D721Med (cell line): ENCODE measurements at regions not wholly inside any gene's neighbourhood (a gene's known extent, or its start where the extent isn't known, plus 50 kb on each side); places are given as distances from the start of the nearest gene placed in this dataset.

ENCODE experiments used
- DNase-seq: peaks from one replicate; pipeline ENCODE4 v3.0.0; 2011; ENCODE audit warnings: low spot score; ENCODE audit not compliant: insufficient read length
- FAIRE-seq: peaks from 2 replicates; lab custom pipeline; 2011; peaks lifted over from hg19 to GRCh38; lab: Jason Lieb, UNC
- TF ChIP-seq, protein P1 (sequence below): IDR thresholded peaks from 2 replicates; pipeline ENCODE4 v1.5.1; 2012; ENCODE audit warnings: mild to moderate bottlenecking, control low read depth; ENCODE audit not compliant: insufficient read depth; ENCODE audit errors: missing control alignments

DNA sequence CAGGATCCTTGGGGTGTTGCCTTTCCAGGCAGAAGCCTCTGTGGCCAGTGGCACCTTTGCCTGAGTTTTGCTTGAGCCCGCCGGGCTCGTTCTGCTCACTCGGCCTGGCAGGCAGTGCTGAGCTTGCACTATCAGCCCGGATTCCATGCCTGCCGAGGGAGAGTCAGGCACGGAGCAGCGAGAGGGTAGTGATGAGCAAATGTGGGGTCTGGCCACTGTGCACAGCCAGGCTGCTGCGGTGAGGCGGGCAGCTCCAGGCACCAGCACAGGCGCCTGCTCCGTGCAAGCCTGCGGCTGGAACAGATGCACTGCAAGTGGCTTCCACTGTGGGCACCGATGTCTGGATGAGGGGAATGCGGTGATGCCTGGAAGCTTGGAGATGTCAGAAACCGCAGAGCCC, 619.2 kb downstream of the RAPGEF2 start:
- FAIRE-seq (no peak), DNase-seq (no peak)
- TF ChIP-seq, protein P1, sequence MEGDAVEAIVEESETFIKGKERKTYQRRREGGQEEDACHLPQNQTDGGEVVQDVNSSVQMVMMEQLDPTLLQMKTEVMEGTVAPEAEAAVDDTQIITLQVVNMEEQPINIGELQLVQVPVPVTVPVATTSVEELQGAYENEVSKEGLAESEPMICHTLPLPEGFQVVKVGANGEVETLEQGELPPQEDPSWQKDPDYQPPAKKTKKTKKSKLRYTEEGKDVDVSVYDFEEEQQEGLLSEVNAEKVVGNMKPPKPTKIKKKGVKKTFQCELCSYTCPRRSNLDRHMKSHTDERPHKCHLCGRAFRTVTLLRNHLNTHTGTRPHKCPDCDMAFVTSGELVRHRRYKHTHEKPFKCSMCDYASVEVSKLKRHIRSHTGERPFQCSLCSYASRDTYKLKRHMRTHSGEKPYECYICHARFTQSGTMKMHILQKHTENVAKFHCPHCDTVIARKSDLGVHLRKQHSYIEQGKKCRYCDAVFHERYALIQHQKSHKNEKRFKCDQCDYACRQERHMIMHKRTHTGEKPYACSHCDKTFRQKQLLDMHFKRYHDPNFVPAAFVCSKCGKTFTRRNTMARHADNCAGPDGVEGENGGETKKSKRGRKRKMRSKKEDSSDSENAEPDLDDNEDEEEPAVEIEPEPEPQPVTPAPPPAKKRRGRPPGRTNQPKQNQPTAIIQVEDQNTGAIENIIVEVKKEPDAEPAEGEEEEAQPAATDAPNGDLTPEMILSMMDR, result no peak

DNA sequence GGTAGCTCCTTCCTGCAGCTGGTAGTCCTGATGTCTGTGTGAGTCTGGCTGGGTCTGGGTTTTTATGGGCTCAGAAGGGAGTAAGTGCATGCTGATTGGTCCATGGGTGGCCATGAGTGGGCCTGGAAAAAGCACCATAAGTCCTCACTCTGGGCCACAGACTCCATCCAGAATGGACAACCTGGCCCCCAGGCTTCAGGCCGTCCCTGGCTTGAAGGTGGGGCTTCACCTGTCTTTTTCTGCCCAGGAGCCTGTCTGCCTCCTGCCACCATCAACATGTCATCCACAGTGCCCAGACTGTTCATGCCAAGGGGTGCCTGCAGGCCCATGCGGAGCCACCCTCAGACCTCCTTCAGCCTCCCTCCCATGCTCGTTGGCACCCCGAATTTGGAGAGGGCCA, 620.0 kb downstream of the RAPGEF2 start:
- TF ChIP-seq, protein P1, result no peak

DNA sequence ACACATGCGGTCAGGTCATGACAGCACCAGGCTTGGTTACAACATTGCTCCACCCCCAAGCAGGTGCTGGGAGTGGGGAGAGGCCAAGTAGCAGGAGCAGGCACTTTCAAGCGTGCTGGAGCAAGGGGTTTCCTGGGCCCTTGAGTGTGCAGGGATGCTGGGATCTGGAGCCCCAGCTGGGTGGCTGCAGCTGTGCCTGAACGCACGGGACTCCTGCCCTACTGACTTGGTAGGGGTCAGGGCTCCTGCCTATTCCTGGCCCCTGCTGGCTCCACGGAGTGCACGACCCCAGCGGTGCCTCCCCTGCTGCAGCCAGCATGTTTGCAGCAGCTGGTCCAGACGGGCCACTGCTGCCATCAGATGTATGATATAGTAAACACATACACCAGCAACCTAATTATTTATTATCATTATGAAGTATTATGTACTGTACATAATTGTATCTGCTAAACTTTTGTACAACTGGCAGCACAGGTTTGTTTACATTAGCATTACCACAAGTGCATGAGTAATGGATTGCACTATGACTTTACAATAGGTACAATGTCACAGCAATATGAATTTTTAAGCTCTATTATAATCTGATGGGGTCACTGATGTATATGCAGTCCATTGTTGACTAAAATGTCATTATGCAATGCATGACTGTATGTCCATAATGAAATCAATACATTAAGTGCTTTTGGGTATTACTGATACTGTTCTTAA, 620.6 kb downstream of the RAPGEF2 start:
- FAIRE-seq (no peak), DNase-seq (no peak)
- TF ChIP-seq, protein P1, result no peak

More for the DNA sequence above, 620.0 kb downstream of the RAPGEF2 start:
- FAIRE-seq (no peak), DNase-seq (no peak)

DNA sequence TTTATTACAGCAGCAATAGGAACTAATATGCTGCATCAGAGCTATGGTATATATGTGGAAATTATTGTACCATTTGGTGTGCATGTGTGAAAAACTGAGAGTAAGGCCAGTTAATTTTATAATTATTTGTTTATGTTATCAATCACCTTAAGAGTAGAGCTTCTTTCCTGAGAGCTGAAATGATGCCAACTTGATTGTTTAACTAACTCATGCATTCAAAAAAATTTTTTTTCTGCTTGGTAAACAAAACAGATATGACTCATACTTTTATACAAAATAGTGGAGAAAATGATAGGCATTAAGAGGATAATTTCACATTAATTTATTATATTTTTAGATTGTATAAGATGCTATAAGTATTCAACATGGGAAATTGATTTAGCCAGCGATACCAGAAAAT, 622.7 kb downstream of the RAPGEF2 start:
- no peak for FAIRE-seq
- no peak for DNase-seq
- TF ChIP-seq, protein P1, result no peak

DNA sequence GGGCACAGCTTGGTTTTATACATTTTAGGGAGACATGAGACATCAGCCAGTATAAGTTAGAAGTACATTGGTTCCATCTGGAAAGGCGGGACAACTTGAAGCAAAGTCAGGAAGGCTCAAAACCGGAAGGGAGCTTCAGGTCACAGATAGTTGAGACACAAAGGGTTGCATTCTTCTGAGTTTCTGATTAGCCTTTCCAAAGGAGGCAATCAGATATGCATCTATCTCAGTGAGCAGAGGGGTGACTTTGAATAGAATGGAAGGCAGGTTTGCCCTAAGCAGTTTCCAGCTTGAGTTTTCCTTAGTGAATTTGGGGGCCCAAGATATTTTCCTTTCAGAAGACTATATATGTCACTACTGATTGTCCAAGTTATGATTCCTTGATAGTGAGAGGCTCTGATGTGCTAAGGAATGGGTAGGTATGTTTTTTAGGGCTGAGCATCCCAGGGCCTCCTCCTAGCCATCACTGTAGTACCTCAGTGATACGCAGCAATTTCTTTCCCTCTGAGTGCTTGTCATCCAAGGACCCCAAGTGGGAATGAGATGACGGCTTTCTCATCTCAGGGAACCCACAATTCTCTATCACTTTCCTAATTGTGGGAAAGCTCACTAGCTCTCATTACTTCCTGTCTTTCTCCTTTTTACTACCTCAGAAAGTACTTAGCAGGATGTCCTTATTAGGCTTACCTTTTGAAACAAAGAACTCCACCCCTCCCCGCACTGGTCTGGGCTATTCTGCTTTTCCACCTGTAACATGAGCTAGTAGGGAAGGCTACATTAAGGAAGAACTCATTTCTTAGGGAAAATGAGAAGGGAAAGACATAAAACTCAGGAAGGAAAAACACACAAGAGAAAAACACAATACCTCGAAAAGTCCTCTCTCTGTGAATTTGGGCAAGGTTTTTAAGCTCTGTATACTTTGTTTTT, 632.7 kb downstream of the RAPGEF2 start:
- DNase-seq (no peak), FAIRE-seq (no peak)
- TF ChIP-seq, protein P1, result no peak

DNA sequence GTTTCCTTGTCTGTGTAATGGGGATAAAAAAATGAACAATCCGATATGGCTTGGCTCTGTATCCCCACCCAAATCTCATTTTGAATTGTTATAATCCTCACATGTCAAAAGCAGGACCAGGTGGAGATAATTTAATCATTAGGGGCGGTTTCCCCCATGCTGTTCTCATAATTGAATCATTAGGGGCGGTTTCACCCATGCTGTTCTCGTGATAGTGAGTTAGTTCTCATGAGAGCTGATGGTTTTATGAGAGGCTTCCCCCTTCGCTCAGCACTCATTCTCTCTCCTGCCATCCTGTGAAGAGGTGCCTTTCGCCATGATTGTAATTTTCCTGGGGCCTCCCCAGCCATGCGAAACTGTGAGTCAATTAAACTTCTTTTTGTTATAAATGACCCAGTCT, 633.5 kb downstream of the RAPGEF2 start:
- FAIRE-seq, result no peak
- TF ChIP-seq, protein P1, result no peak

More for the DNA sequence above, 633.5 kb downstream of the RAPGEF2 start:
- DNase-seq, result no peak
